ENCODE measurements at regions not wholly inside any gene's neighbourhood (a gene's known extent, or its start where the extent isn't known, plus 50 kb on each side); places are given as distances from the start of the nearest gene placed in this dataset.

GRCh38 chr5:117504305-117504704 is 929.7 kb upstream of the SEMA6A start:
- in situ Hi-C loops (cut with MboI; ENCODE audit: low sequenced_read_pairs, unreplicated experiment): no loop called here
- no peak for DNase-seq (ENCODE audit: low spot score)
- TF ChIP-seq CTCF (IDR thresholded peaks at IDR 0.05; ENCODE audit: borderline replicate concordance, control extremely low read depth, extremely low read depth, insufficient read depth, missing control alignments): no peak

- in situ Hi-C loops (cut with MboI; ENCODE audit: low sequenced_read_pairs, unreplicated experiment): no loop called here
- no peak for DNase-seq (ENCODE audit: low spot score)
- TF ChIP-seq CTCF (IDR thresholded peaks at IDR 0.05; ENCODE audit: borderline replicate concordance, control extremely low read depth, extremely low read depth, insufficient read depth, missing control alignments): no peak
Measured at GRCh38 chr5:117497601-117498000, 923.0 kb upstream of the SEMA6A start.

GRCh38 chr5:117496801-117497200 is 922.2 kb upstream of the SEMA6A start:
- in situ Hi-C loops (cut with MboI; ENCODE audit: low sequenced_read_pairs, unreplicated experiment): no loop called here
- DNase-seq (ENCODE audit: low spot score): no peak
- TF ChIP-seq CTCF (IDR thresholded peaks at IDR 0.05; ENCODE audit: borderline replicate concordance, control extremely low read depth, extremely low read depth, insufficient read depth, missing control alignments): no peak

- DNase-seq (ENCODE audit: low spot score): no peak
- no peak for TF ChIP-seq CTCF (IDR thresholded peaks at IDR 0.05; ENCODE audit: borderline replicate concordance, control extremely low read depth, extremely low read depth, insufficient read depth, missing control alignments)
- in situ Hi-C loops (cut with MboI; ENCODE audit: low sequenced_read_pairs, unreplicated experiment): no loop called here
Measured at GRCh38 chr5:117494188-117494587, 919.6 kb upstream of the SEMA6A start.

GRCh38 chr5:117488976-117489500 is 914.4 kb upstream of the SEMA6A start:
- no peak for DNase-seq (ENCODE audit: low spot score)
- in situ Hi-C loops (cut with MboI; ENCODE audit: low sequenced_read_pairs, unreplicated experiment): no loop called here
- TF ChIP-seq CTCF (IDR thresholded peaks at IDR 0.05; ENCODE audit: borderline replicate concordance, control extremely low read depth, extremely low read depth, insufficient read depth, missing control alignments): no peak

GRCh38 chr5:117487556-117487955 is 912.9 kb upstream of the SEMA6A start:
- TF ChIP-seq CTCF (IDR thresholded peaks at IDR 0.05; ENCODE audit: borderline replicate concordance, control extremely low read depth, extremely low read depth, insufficient read depth, missing control alignments): no peak

More at GRCh38 chr5:117487556-117487955, 912.9 kb upstream of the SEMA6A start:
- DNase-seq (ENCODE audit: low spot score): no peak
- in situ Hi-C loops (cut with MboI; ENCODE audit: low sequenced_read_pairs, unreplicated experiment): no loop called here
